HL-60/S4 treated with retinoic acid at 250 ng/mL for 4 days and 3 days (cell line): ENCODE measurements at regions not wholly inside any gene's neighbourhood (a gene's known extent, or its start where the extent isn't known, plus 50 kb on each side); places are given as distances from the start of the nearest gene placed in this dataset.

ENCODE experiments used
- in situ Hi-C: fragments of 300-500 bp; cut with MboI; formaldehyde crosslinking; loops from 2 replicates; pipeline ENCODE4 v1.7.0; 2022; ENCODE audit warnings: low sequenced_read_pairs

GRCh38 chr9:105178076-105178475 is 66.4 kb upstream of the SLC44A1 start:
- in situ Hi-C loops, result no loop called here

- in situ Hi-C loops, result no loop called here
Measured at GRCh38 chr9:105187781-105188180, 56.7 kb upstream of the SLC44A1 start.

GRCh38 chr9:105188746-105189145 is 55.7 kb upstream of the SLC44A1 start:
- in situ Hi-C loops, result no loop called here

- in situ Hi-C loops, result no loop called here
Measured at GRCh38 chr9:105191508-105192121, 52.8 kb upstream of the SLC44A1 start.

GRCh38 chr9:105193560-105193959 is 50.9 kb upstream of the SLC44A1 start:
- in situ Hi-C loops, result no loop called here

- in situ Hi-C loops, result no loop called here
Measured at GRCh38 chr9:105194234-105194633, 50.2 kb upstream of the SLC44A1 start.
